Small intestine (tissue), 7 donors: ENCODE measurements at regions not wholly inside any gene's neighbourhood (a gene's known extent, or its start where the extent isn't known, plus 50 kb on each side); places are given as distances from the start of the nearest gene placed in this dataset.

Source experiments
- DNase-seq, 2 donors: peaks; one replicate each; pipeline versions ENCODE4 v3.0.0 to v3.0.0-alpha.2; 2013
- FAIRE-seq: peaks from 2 replicates; lab custom pipeline; 2012; peaks lifted over from hg19 to GRCh38; lab: Jason Lieb, UNC
- H3K27ac ChIP-seq, 3 donors: one replicate each; pipeline ENCODE4 v1.5.1; 2013; ENCODE audit warnings: low read length in 2 of 3, mild to moderate bottlenecking in 2 of 3, control low read depth in 1 of 3, inconsistent platforms in 1 of 3, low read depth in 1 of 3, moderate library complexity in 1 of 3
- H3K27me3 ChIP-seq, 3 donors: one replicate each; pipeline ENCODE4 v1.6.1; 2013; ENCODE audit warnings: low read length in 3 of 3, inconsistent platforms in 1 of 3; ENCODE audit not compliant: control insufficient read depth in 3 of 3, insufficient read depth in 3 of 3
- H3K36me3 ChIP-seq, 3 donors: one replicate each; pipeline ENCODE4 v1.6.1; 2013; ENCODE audit warnings: low read length in 3 of 3, inconsistent platforms in 1 of 3, low read depth in 1 of 3, mild to moderate bottlenecking in 1 of 3, moderate library complexity in 1 of 3; ENCODE audit not compliant: control insufficient read depth in 3 of 3, insufficient read depth in 2 of 3
- H3K4me1 ChIP-seq, 3 donors: one replicate each; pipeline ENCODE4 v1.6.1; 2013; ENCODE audit warnings: low read length in 2 of 3, inconsistent platforms in 1 of 3, low read depth in 1 of 3, mild to moderate bottlenecking in 1 of 3, moderate library complexity in 1 of 3; ENCODE audit not compliant: control insufficient read depth in 3 of 3, insufficient read depth in 2 of 3
- H3K4me3 ChIP-seq, 3 donors: one replicate each; pipeline ENCODE4 v1.5.1; 2013; ENCODE audit warnings: low read length in 3 of 3, control low read depth in 1 of 3, inconsistent platforms in 1 of 3, low read depth in 1 of 3, mild to moderate bottlenecking in 1 of 3, moderate library complexity in 1 of 3
- H3K9me3 ChIP-seq, 2 donors: one replicate each; pipeline ENCODE4 v1.6.1; 2013; ENCODE audit warnings: low read depth in 1 of 2, low read length in 1 of 2; ENCODE audit not compliant: control insufficient read depth in 2 of 2, insufficient read depth in 1 of 2
- WGBS, 3 donors: extraction: QIAGEN DNeasy Blood & Tissue Kit; methylation state at CpG; one replicate each; pipeline ENCODE4 v1.1.7; 2013; 5-methylcytosine and 5-hydroxymethylcytosine counted together
- donor health status: healthy with polysubstance abuse.
- donor health status: control.
- donor health status: control.
- donor health status: Bipolar disorder and iron deficiency.
- donor health status: healthy.

- Histone ChIP-seq H3K4me1 (peaks cover 0 to 9% (median 0%) of the 10 kb centered on the region in 3 donors), H3K9me3 (peaks cover 0 to 7% of the 10 kb centered on the region in 2 donors), H3K27me3 (no peaks in the 10 kb centered on the region), H3K4me3 (peak overlapping the region in 1 of 3 donors; percentile 26), H3K36me3 (no peaks in the 10 kb centered on the region), H3K27ac (peak overlapping the region in 1 of 3 donors; percentile 8)
- DNase-seq (peak; percentile 77 to 90), FAIRE-seq (no peak)
- 17 to 18% (median 18%) methylated on average over 24 of the region's 24 CpGs for WGBS, 3 donors
Observed at GRCh38 chr1:181142096-181142958, 53.8 kb downstream of the IER5 start.

GRCh38 chr1:181143102-181143859 lies 54.8 kb downstream of the IER5 start:
- no peaks in the 10 kb centered on the region for H3K27me3 ChIP-seq
- H3K4me3 ChIP-seq: no peak overlapping the region
- peaks cover 0 to 7% of the 10 kb centered on the region in 2 donors for H3K9me3 ChIP-seq
- FAIRE-seq (no peak), DNase-seq (no peak)
- 57 to 61% (median 58%) methylated on average over 5 of the region's 5 CpGs for WGBS, 3 donors
- H3K4me1 ChIP-seq: peaks cover 0 to 9% (median 0%) of the 10 kb centered on the region in 3 donors
- no peaks in the 10 kb centered on the region for H3K36me3 ChIP-seq
- H3K27ac ChIP-seq: no peak overlapping the region

- H3K27ac ChIP-seq: no peak overlapping the region
- no peak overlapping the region for H3K4me3 ChIP-seq
- H3K4me1 ChIP-seq: peaks cover 0 to 16% (median under 1%) of the 10 kb centered on the region in 3 donors
- H3K27me3 ChIP-seq: no peaks in the 10 kb centered on the region
- no peak for FAIRE-seq
- no peaks in the 10 kb centered on the region for H3K36me3 ChIP-seq
- no peak for DNase-seq
- H3K9me3 ChIP-seq: peaks cover 0 to 7% of the 10 kb centered on the region in 2 donors
- 63 to 76% (median 73%) methylated on average over 3 of the region's 3 CpGs for WGBS, 3 donors
Observed at GRCh38 chr1:181144238-181144637, 55.7 kb downstream of the IER5 start.

GRCh38 chr1:181148636-181149035 lies 60.1 kb downstream of the IER5 start:
- Histone ChIP-seq H3K4me3 (no peak overlapping the region), H3K36me3 (no peaks in the 10 kb centered on the region), H3K27ac (no peak overlapping the region), H3K27me3 (no peaks in the 10 kb centered on the region), H3K4me1 (peaks cover 14 to 28% (median 19%) of the 10 kb centered on the region in 3 donors), H3K9me3 (peaks cover 0 to 7% of the 10 kb centered on the region in 2 donors)
- DNase-seq: peak in 1 of 2 donors; percentile 73
- WGBS, 3 donors: 18 to 51% (median 35%) methylated on average over 3 of the region's 3 CpGs
- no peak for FAIRE-seq

- H3K27me3 ChIP-seq: no peaks in the 10 kb centered on the region
- FAIRE-seq: no peak
- H3K36me3 ChIP-seq: no peaks in the 10 kb centered on the region
- peaks cover 14 to 28% (median 19%) of the 10 kb centered on the region in 3 donors for H3K4me1 ChIP-seq
- WGBS, 3 donors: 63 to 84% (median 77%) methylated on average over 10 of the region's 10 CpGs
- peak overlapping the region in 1 of 3 donors; percentile 33 for H3K27ac ChIP-seq
- H3K4me3 ChIP-seq: no peak overlapping the region
- DNase-seq: peak in 1 of 2 donors; percentile 56
- H3K9me3 ChIP-seq: peaks cover 0 to 7% of the 10 kb centered on the region in 2 donors
Observed at GRCh38 chr1:181149326-181150125, 61.0 kb downstream of the IER5 start.

GRCh38 chr1:181150273-181150672 lies 61.8 kb downstream of the IER5 start:
- no peak overlapping the region for H3K4me3 ChIP-seq
- no peak for DNase-seq
- H3K27ac ChIP-seq: no peak overlapping the region
- FAIRE-seq: no peak
- no peaks in the 10 kb centered on the region for H3K27me3 ChIP-seq
- H3K36me3 ChIP-seq: no peaks in the 10 kb centered on the region
- H3K4me1 ChIP-seq: peaks cover 14 to 28% (median 19%) of the 10 kb centered on the region in 3 donors
- peaks cover 0 to 7% of the 10 kb centered on the region in 2 donors for H3K9me3 ChIP-seq
- WGBS, 3 donors: 93 to 98% (median 93%) methylated on average over 1 of the region's 1 CpG

- Histone ChIP-seq H3K9me3 (peaks cover 0 to 5% of the 10 kb centered on the region in 2 donors), H3K4me1 (peaks cover 14 to 28% (median 19%) of the 10 kb centered on the region in 3 donors), H3K36me3 (no peaks in the 10 kb centered on the region), H3K27me3 (no peaks in the 10 kb centered on the region), H3K4me3 (no peak overlapping the region), H3K27ac (peak overlapping the region in 2 of 3 donors; percentile 65 to 85)
- no peak for FAIRE-seq
- no peak for DNase-seq
Observed at GRCh38 chr1:181150842-181151241, 62.3 kb downstream of the IER5 start.
